ENCODE measurements at regions not wholly inside any gene's neighbourhood (a gene's known extent, or its start where the extent isn't known, plus 50 kb on each side); places are given as distances from the start of the nearest gene placed in this dataset.
"Not testable (repeated sequence)": the region's sequence is repeated elsewhere in the genome, so short reads cannot be mapped to it uniquely, and the experiment has no call there.

DNA sequence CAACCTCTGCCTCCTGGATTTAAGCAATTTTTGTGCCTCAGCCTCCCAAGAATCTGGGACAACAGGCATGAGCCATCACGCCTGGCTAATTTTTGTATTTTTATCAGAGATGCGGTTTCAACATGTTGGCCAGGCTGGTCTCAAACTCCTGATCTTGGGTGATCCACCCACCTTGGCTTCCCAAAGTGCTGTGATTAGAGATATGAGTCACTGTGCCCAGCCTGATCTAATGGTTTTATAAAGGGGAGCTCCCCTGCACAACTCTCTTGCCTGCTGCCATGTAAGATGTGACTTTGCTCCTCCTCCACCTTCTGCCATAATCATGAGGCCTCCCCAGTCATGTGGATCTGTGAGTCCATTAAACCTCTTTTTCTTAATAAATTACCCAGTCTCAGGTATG is 107.5 kb upstream of the ALDH3B2 start:
- WGBS, 2 donors: 83 to 94% methylated on average over 2 of the region's 2 CpGs
- H3K4me3 ChIP-seq; DNase-seq; H3K36me3 ChIP-seq (replicated peaks in 1 of 2; ENCODE audit: insufficient read depth in 1 of 2, low read depth in 2 of 2); intact Hi-C loops (cut with DNase I); H3K27me3 ChIP-seq; H3K27ac ChIP-seq; ATAC-seq; H3K4me1 ChIP-seq; H3K9me3 ChIP-seq: not testable (repeated sequence)

DNA sequence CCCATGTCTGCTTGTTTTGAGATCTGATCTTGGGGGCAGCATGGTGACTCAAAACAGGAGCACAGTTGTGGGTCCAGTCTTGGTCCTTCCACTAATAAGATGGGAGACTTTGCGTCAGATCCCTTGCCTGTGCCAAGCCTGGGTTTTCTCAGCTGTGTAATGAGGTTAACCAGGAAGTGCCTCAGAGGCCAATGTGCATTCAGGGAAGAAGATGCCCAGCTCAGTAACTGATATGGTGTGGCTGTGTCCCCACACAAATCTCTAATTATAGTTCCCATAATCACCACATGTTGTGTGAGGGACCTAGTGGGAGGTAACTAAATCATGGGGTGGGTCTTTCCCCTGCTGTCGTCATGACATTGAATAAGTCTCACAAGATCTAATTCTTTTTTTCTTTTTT is 107.1 kb upstream of the ALDH3B2 start:
- intact Hi-C loops (cut with DNase I); DNase-seq; ATAC-seq; H3K9me3 ChIP-seq; H3K36me3 ChIP-seq (replicated peaks in 1 of 2; ENCODE audit: insufficient read depth in 1 of 2, low read depth in 2 of 2); H3K4me1 ChIP-seq; H3K4me3 ChIP-seq; H3K27me3 ChIP-seq; H3K27ac ChIP-seq: not testable (repeated sequence)
- WGBS, 2 donors: 83 to 85% methylated on average over 2 of the region's 2 CpGs

DNA sequence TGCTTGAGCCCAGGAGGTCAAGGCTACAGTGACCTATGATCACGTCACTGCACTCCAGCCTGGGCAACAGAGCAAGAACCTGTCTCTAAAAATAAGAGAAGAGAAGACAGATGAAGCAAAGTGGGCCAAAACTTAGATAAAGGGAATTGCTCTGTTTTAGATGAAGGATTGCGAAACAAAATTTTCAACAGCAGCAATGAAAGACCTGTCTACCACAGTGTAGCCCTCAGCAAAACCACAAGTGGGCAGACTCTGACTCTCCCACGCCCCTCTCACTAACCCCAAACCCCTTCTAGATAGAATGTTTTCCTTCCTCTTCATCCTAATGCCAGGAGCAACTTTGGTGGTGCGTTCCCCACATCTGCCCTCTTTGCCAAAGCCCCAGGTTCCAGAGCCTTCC is 105.6 kb upstream of the ALDH3B2 start:
- no peak for ATAC-seq

DNA sequence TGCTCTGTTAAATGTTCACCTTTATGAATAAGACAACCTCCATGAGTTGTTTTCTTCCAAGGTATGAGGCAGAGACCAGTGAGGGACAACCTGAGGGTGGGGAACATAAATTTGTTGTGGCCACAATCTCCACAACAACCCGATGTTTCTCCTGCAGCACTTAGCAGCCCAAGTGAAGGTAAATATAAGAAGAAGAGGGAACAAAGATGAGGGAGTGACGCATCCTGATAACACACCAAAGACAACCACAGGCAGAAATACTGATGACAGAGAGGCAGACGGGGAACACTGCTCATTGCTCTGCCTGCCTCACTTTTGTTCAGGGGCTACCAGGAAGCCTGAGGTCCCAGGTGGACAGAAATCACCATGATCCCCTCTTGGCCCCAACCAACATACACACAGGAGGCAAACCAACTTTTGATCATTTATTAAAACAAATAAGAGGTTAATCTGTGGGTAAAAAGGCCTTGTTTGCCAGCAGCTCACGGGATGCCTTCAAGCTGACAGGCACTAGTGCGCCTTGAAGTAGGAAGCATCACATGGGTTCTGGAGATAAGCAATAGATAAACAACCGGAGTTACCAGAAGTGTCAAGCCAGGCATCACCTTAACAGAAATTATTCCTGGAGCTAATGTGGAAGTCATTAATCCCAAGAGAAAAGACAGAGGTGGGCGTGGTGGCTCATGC is 104.9 kb upstream of the ALDH3B2 start:
- 23 to 36% methylated on average over 7 of the region's 7 CpGs for WGBS, 2 donors
- H3K9me3 ChIP-seq; intact Hi-C loops (cut with DNase I); H3K27me3 ChIP-seq; H3K4me1 ChIP-seq; H3K27ac ChIP-seq; H3K4me3 ChIP-seq; ATAC-seq; H3K36me3 ChIP-seq (replicated peaks in 1 of 2; ENCODE audit: insufficient read depth in 1 of 2, low read depth in 2 of 2); DNase-seq: not testable (repeated sequence)

More for the DNA sequence above, 105.6 kb upstream of the ALDH3B2 start:
- no peak overlapping the region for H3K27ac ChIP-seq
- DNase-seq: no peak
- no peaks in the 10 kb centered on the region for H3K9me3 ChIP-seq
- intact Hi-C loops (cut with DNase I): no loop called here
- no peak overlapping the region for H3K4me3 ChIP-seq
- H3K36me3 ChIP-seq (replicated peaks in 1 of 2; ENCODE audit: insufficient read depth in 1 of 2, low read depth in 2 of 2): no peaks in the 10 kb centered on the region
- H3K27me3 ChIP-seq: no peaks in the 10 kb centered on the region
- H3K4me1 ChIP-seq: no peaks in the 10 kb centered on the region
- 34 to 55% methylated on average over 4 of the region's 4 CpGs for WGBS, 2 donors
- TF ChIP-seq POLR2A (IDR thresholded peaks at IDR 0.05): no peak
- TF ChIP-seq, protein P1, sequence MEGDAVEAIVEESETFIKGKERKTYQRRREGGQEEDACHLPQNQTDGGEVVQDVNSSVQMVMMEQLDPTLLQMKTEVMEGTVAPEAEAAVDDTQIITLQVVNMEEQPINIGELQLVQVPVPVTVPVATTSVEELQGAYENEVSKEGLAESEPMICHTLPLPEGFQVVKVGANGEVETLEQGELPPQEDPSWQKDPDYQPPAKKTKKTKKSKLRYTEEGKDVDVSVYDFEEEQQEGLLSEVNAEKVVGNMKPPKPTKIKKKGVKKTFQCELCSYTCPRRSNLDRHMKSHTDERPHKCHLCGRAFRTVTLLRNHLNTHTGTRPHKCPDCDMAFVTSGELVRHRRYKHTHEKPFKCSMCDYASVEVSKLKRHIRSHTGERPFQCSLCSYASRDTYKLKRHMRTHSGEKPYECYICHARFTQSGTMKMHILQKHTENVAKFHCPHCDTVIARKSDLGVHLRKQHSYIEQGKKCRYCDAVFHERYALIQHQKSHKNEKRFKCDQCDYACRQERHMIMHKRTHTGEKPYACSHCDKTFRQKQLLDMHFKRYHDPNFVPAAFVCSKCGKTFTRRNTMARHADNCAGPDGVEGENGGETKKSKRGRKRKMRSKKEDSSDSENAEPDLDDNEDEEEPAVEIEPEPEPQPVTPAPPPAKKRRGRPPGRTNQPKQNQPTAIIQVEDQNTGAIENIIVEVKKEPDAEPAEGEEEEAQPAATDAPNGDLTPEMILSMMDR (IDR thresholded peaks at IDR 0.05): no peak

DNA sequence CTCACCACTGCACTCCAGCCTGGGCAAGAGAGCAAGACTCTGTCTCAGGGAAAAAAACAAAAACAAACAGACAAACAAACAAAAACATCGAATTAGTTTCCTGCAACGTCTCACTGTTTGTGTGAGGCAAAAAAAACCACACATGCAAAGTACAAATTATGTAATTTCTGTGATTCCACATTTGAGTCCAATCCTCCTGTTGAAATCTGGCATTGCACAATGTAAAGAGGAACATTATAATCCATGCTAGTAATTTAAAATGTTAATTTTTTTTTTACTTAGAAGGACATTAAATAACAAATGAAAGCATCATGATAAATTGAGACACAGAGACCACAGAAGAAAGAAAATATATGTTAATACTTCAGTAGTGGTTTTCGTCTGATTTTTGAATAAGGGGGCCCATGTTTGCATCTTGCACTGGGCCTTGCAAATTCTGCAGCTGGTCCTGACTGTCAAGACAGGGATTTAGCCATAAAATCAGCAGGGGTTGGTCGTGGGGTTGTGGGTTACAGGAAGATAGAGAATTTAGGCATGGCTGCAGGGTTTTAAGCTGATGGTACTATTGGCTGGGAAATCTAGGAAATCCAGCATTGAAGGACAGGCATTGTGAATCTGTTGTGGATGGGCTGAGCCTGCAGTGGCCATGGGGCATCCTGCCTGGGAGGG is 102.6 kb upstream of the ALDH3B2 start:
- Histone ChIP-seq H3K4me1 (no peaks in the 10 kb centered on the region), H3K27ac (no peak overlapping the region), H3K9me3 (no peaks in the 10 kb centered on the region), H3K27me3 (no peaks in the 10 kb centered on the region), H3K36me3 (replicated peaks in 1 of 2; ENCODE audit: insufficient read depth in 1 of 2, low read depth in 2 of 2) (no peaks in the 10 kb centered on the region), H3K4me3 (no peak overlapping the region)
- DNase-seq (no peak), ATAC-seq (no peak)
- 35 to 54% methylated on average over 4 of the region's 4 CpGs for WGBS, 2 donors
- TF ChIP-seq, protein P1 (IDR thresholded peaks at IDR 0.05): no peak
- no peak for TF ChIP-seq POLR2A (IDR thresholded peaks at IDR 0.05)
- intact Hi-C loops (cut with DNase I): no loop called here

DNA sequence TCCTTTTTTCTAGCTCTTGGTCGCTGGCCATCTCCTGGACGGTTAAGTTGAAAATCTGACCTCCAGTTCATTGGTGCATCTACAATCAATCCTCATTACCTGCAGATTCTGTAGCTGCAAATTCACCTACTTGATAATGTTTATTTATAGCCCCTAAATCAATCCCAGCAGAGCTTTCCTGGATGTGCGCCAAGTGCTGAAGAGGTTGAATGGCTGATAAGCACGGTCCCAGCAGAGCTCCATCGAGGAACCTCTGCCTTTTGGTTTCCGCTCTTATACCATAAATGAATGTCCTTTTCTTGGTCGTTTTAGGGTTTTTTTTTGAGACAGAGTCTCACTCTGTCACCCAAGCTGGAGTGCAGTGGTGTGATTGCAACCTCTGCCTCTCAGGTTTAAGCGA is 99.8 kb upstream of the ALDH3B2 start:
- H3K36me3 ChIP-seq (replicated peaks in 1 of 2; ENCODE audit: insufficient read depth in 1 of 2, low read depth in 2 of 2); H3K27ac ChIP-seq; H3K4me3 ChIP-seq; H3K9me3 ChIP-seq; intact Hi-C loops (cut with DNase I); ATAC-seq; H3K27me3 ChIP-seq; H3K4me1 ChIP-seq: not testable (repeated sequence)
- 19 to 20% methylated on average over 8 of the region's 8 CpGs for WGBS, 2 donors
- DNase-seq: peak in 2 of 4 donors; percentile 16 to 21

DNA sequence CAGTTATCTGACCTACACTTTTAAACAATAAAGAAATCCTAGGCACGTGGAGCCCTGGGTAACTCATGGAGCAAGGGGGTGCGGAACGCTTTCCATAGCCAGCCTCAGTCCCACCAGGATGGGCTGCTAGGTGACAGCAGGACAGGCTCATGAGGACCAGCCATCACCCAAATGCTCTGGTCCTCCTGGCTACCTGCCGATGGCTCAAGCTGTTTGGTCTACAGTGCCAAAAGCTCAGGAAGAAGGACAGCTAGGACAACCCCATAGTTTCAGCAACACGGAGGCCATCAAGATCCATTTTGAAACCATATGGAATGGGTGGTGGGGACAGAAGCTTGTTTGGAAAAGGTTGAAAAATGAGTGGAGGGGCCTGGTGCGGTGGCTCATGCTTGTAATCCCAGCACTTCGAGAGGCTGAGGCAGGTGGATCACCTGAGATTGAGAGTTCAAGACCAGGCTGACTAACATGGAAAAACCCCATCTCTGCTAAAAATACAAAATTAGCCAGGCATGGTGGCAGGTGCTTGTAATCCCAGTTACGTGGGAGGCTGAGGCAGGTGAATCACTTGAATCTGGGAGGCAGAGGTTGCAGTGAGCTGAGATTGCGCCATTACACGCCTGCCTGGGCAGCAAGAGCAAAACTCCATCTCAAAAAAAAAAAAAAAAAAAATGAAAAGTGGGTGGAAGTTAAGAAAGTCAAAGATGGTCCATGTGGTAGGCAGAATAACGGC is 93.7 kb upstream of the ALDH3B2 start:
- ATAC-seq; H3K4me3 ChIP-seq; H3K9me3 ChIP-seq; intact Hi-C loops (cut with DNase I); H3K27me3 ChIP-seq; H3K27ac ChIP-seq; DNase-seq; H3K36me3 ChIP-seq (replicated peaks in 1 of 2; ENCODE audit: insufficient read depth in 1 of 2, low read depth in 2 of 2); H3K4me1 ChIP-seq: not testable (repeated sequence)
- WGBS, 2 donors: 85 to 86% methylated on average over 10 to 11 of the region's 11 CpGs

DNA sequence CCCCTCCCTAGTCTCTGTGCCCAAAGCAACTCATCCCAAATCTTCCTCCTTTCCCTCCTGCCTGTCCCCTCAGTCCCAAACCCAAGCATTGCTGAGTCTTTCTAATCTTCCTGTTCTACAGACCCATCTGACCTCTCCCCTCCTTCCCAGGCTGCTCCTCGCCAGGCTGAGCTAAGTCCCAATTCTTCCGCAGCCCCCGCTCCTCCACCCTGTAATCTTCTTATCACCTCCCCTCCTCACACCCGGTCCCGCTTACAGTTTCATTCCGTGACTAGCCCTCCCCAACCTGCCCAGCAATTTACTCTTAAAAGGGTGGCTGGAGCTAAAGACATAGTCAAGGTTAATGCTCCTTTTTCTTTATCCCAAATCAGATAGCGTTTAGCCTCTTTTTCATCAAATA is 86.8 kb upstream of the ALDH3B2 start:
- H3K27ac ChIP-seq; H3K9me3 ChIP-seq; H3K36me3 ChIP-seq (replicated peaks in 1 of 2; ENCODE audit: insufficient read depth in 1 of 2, low read depth in 2 of 2); ATAC-seq; intact Hi-C loops (cut with DNase I); H3K4me1 ChIP-seq; H3K27me3 ChIP-seq; DNase-seq; H3K4me3 ChIP-seq: not testable (repeated sequence)
- WGBS, 2 donors: 59 to 60% methylated on average over 7 of the region's 7 CpGs

DNA sequence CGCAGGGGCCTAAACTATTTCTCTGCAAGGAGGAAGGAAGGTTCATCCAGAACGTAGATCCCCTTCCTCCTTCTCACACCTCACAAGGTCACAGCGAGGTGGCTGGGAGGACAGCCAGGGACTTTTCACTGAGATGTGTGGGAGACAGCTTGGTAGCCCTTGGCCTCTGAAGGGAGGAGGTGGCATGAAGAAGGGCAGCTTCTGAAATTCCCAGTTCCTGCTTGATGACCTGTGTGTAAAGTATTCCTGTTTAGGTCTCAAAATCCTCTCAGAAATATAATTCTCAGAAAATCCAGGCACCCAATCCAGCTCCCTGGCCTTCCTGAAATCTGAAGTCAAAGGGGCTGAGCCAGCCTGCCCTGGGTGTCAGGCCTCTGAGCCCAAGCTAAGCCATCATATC is 84.9 kb upstream of the ALDH3B2 start:
- H3K27me3 ChIP-seq; H3K36me3 ChIP-seq (replicated peaks in 1 of 2; ENCODE audit: insufficient read depth in 1 of 2, low read depth in 2 of 2); ATAC-seq; H3K27ac ChIP-seq; H3K4me1 ChIP-seq; H3K4me3 ChIP-seq; H3K9me3 ChIP-seq; intact Hi-C loops (cut with DNase I); DNase-seq: not testable (repeated sequence)
- WGBS, 2 donors: 54 to 56% methylated on average over 3 of the region's 3 CpGs

DNA sequence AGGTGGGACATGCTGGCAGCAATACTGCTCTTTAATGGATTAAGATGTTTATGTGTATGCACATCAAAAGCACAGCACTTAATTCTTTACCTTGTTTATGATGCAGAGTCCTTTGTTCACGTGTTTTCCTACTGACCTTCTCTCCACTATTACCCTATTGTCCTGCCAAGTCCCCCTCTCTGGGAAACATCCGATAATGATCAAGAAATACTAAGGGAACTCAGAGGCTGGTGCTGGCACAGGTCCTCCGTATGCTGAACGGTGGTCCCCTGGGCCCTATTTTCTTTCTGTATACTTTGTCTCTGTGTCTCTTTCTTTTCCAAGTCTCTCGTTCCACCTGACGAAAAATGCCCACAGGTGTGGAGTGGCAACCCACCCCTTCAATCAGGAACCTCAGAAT is 84.0 kb upstream of the ALDH3B2 start:
- H3K27ac ChIP-seq; intact Hi-C loops (cut with DNase I); H3K4me1 ChIP-seq; H3K27me3 ChIP-seq; DNase-seq; H3K36me3 ChIP-seq (replicated peaks in 1 of 2; ENCODE audit: insufficient read depth in 1 of 2, low read depth in 2 of 2); H3K4me3 ChIP-seq; ATAC-seq; H3K9me3 ChIP-seq: not testable (repeated sequence)
- 70 to 84% methylated on average over 6 of the region's 6 CpGs for WGBS, 2 donors
